Heart left ventricle (tissue), 16 donors: ENCODE measurements at regions not wholly inside any gene's neighbourhood (a gene's known extent, or its start where the extent isn't known, plus 50 kb on each side); places are given as distances from the start of the nearest gene placed in this dataset.

Experiments
- ATAC-seq, 4 donors: fragments of 200-7000 bp; cut with Tn5 transposase; one replicate each; pipeline ENCODE4 v1.9.1; 2020 to 2022; ENCODE audit warnings: moderate library complexity in 4 of 4, mild to moderate bottlenecking in 3 of 4, moderate number of reproducible peaks in 1 of 4
- DNase-seq, 5 donors: peaks; one replicate each; pipeline ENCODE4 v3.0.0-alpha.2; 2020
- H3K27ac ChIP-seq, 12 donors: fragments of 200-600 bp; sonication (generic) in 4 of 12; one replicate each; pipeline versions ENCODE4 v1.5.0 to v1.8.0; 2016 to 2022; ENCODE audit warnings: mild to moderate bottlenecking in 2 of 12
- H3K27me3 ChIP-seq, 9 donors: fragments of 200-600 bp; sonication (generic) in 2 of 9; one replicate each; pipeline versions ENCODE4 v1.5.1 to v1.8.0; 2016 to 2022; ENCODE audit warnings: mild to moderate bottlenecking in 3 of 9
- H3K36me3 ChIP-seq, 9 donors: fragments of 200-600 bp; sonication (generic) in 2 of 9; one replicate each; pipeline versions ENCODE4 v1.5.0 to v1.8.0; 2018 to 2022; ENCODE audit warnings: mild to moderate bottlenecking in 2 of 9
- H3K4me1 ChIP-seq, 12 donors: fragments of 200-600 bp; sonication (generic) in 4 of 12; one replicate each; pipeline versions ENCODE4 v1.5.0 to v1.8.0; 2016 to 2022; ENCODE audit warnings: mild to moderate bottlenecking in 3 of 12
- H3K4me3 ChIP-seq, 12 donors: fragments of 200-600 bp; sonication (generic) in 4 of 12; one replicate each; pipeline versions ENCODE4 v1.5.0 to v1.8.0; 2017 to 2022; ENCODE audit warnings: mild to moderate bottlenecking in 9 of 12, moderate library complexity in 4 of 12
- H3K9me3 ChIP-seq, 12 donors: fragments of 200-600 bp; sonication (generic) in 4 of 12; one replicate each; pipeline versions ENCODE4 v1.5.0 to v1.8.0; 2016 to 2022; ENCODE audit warnings: mild to moderate bottlenecking in 1 of 12
- POLR2A ChIP-seq, 2 donors: fragments of 450-650 bp; IDR thresholded peaks; one replicate each; pipeline ENCODE4 v1.6.1; 2017; ENCODE audit warnings: antibody characterized with exemption in 2 of 2, mild to moderate bottlenecking in 2 of 2, moderate library complexity in 2 of 2
- WGBS, 4 donors: extraction: QIAGEN DNeasy Blood & Tissue Kit in 2 of 4; methylation state at CpG; one replicate each; pipeline versions ENCODE4 v1.1.5 to v1.1.7; 2013 to 2018; 5-methylcytosine and 5-hydroxymethylcytosine counted together
- intact Hi-C, 10 donors: fragments of 100-400 bp; cut with DNase I; formaldehyde crosslinking; loops; one replicate each; pipeline versions ENCODE4 v1.11.1 to v1.14.2; 2022
- TF ChIP-seq, protein P1 (sequence below), 12 donors: fragments of 200-600 bp; sonication (generic) in 4 of 12; IDR thresholded peaks; one replicate each; pipeline versions ENCODE4 v1.5.0 to v1.8.0; 2018 to 2022; ENCODE audit warnings: antibody characterized with exemption in 12 of 12, mild to moderate bottlenecking in 5 of 12
- donor health status: ischemic (EF 13 %, LVEDD 7.1; RV severe dilation, severe dysfunction).
- donor health status: healthy with polysubstance abuse.
- donor health status: DM: no; HTN: yes; CAD: no.
- donor health status: DM: no; HTN: no; CAD: no.
- donor health status: ischemic (EF 25% LVEDD 6.9; RV normal size, moderate dysfunction).
- donor health status: ischemic (EF 25% LVEDD 5.7; RV mildly dilated, moderate dysfunction).
- donor health status: healthy.
- donor health status: DM: yes; HTN: yes; CAD: no.
- donor health status: ischemic (EF 35%, LVEDD 5.7; RV mildly dilated, moderate dysfunction).
- donor health status: nonischemic (EF 11% LVEDD 7.7; RV severe dilation, severe dysfunction).
- donor health status: DM: yes; HTN: yes; CAD: no.
- donor health status: PGD.
- donor health status: ischemic (EF 29% LVEDD 5.4; RV normal size, mild dysfunction).
- donor health status: nonischemic (EF 23%, LVEDD 6.1; RV moderate dilation, normal function).

DNA sequence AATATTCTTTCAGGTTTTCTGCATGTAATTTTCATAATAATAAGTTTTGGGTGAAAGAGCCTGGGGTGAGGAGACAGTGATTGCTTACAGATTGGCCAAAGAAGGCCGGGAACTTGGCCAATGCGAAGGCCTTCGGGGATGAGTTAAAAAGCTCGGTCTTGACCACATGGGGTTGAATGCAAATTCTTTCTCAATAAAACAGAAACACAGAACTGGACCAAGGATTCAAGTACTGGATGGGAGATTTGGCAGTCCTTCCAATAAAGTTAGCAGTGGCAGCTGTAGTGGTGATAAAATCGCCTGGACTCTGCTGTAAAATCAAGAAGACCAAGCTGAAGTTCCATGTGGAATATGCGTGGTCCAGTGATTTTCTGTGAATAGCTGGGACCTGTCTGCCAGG is 282.2 kb upstream of the KLF3 start:
- WGBS, 4 donors = 60 to 87% (median 74%) methylated on average over 6 of the region's 6 CpGs
- Histone ChIP-seq H3K4me3 (no peak overlapping the region), H3K4me1 (peaks cover 0 to 25% (median 9%) of the 10 kb centered on the region in 12 donors), H3K27me3 (no peaks in the 10 kb centered on the region), H3K27ac (no peak overlapping the region), H3K9me3 (no peaks in the 10 kb centered on the region), H3K36me3 (no peaks in the 10 kb centered on the region)
- intact Hi-C loops = loop anchor here in 1 of 10 donors (10.0 kb wide), 1 partner anchor 283 kb away; the partner anchor contains the start of gene KLF3
- TF ChIP-seq, protein P1, sequence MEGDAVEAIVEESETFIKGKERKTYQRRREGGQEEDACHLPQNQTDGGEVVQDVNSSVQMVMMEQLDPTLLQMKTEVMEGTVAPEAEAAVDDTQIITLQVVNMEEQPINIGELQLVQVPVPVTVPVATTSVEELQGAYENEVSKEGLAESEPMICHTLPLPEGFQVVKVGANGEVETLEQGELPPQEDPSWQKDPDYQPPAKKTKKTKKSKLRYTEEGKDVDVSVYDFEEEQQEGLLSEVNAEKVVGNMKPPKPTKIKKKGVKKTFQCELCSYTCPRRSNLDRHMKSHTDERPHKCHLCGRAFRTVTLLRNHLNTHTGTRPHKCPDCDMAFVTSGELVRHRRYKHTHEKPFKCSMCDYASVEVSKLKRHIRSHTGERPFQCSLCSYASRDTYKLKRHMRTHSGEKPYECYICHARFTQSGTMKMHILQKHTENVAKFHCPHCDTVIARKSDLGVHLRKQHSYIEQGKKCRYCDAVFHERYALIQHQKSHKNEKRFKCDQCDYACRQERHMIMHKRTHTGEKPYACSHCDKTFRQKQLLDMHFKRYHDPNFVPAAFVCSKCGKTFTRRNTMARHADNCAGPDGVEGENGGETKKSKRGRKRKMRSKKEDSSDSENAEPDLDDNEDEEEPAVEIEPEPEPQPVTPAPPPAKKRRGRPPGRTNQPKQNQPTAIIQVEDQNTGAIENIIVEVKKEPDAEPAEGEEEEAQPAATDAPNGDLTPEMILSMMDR (IDR thresholded peaks at IDR 0.05) = no peak
- TF ChIP-seq POLR2A (IDR thresholded peaks at IDR 0.05) = no peak
- DNase-seq (peak in 3 of 5 donors; percentile 16 to 58 (median 30)), ATAC-seq (peak in 3 of 4 donors; percentile 45 to 69 (median 62))

DNA sequence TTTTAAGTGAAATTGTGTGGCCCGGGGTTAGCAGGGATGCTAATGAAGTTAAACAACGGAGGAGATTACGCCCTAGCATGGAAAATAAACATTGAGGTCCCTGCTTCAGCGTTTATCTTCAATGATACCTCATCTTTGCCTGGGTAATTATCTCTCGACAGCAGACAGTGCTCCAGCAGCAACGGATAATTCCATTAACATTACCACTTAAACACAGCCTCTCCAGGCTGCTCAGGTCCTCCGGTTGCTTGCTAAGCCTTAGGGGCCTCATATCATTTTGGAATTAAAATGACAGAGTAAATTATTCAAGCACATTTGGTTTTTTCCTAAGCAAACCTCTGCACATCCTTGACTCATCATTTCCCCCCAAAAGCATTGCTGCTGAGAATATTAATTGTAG is 281.5 kb upstream of the KLF3 start:
- Histone ChIP-seq H3K9me3 (no peaks in the 10 kb centered on the region), H3K27me3 (no peaks in the 10 kb centered on the region), H3K36me3 (no peaks in the 10 kb centered on the region), H3K27ac (no peak overlapping the region), H3K4me3 (no peak overlapping the region), H3K4me1 (peaks cover 0 to 32% (median 14%) of the 10 kb centered on the region in 12 donors)
- TF ChIP-seq, protein P1 (IDR thresholded peaks at IDR 0.05) = no peak
- no peak for TF ChIP-seq POLR2A (IDR thresholded peaks at IDR 0.05)
- WGBS, 4 donors = 60 to 65% (median 64%) methylated on average over 7 of the region's 7 CpGs
- no peak for ATAC-seq
- no peak for DNase-seq
- intact Hi-C loops = loop anchor here in 1 of 10 donors (10.0 kb wide), 1 partner anchor 282 kb away; the partner anchor contains the start of gene KLF3

DNA sequence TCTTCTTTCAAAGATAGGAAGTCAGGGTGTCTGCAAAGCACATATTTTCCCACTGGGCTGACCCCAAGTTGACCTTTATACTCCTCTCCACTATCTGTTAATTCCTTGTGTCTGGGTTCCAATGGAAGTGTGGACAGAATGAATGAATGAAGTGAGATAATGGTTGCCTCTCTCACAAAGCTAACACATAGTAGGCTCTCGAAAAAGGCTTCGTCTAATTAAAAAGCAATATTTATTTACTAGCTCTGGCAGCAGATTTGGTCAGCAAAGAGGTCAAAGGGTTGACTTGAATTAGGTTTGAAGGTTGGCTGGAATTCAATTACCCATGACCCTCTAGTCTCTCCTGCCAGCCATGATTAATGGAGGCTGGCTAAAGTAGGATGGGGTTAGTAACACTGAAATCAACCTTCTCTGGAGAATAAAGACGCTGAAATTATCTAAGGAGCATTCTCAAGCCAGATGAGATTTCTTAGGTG is 280.3 kb upstream of the KLF3 start:
- H3K9me3 ChIP-seq = no peaks in the 10 kb centered on the region
- ATAC-seq (no peak), DNase-seq (no peak)
- no peaks in the 10 kb centered on the region for H3K27me3 ChIP-seq
- no peak overlapping the region for H3K4me3 ChIP-seq
- TF ChIP-seq, protein P1 (IDR thresholded peaks at IDR 0.05) = no peak
- intact Hi-C loops = loop anchor here in 1 of 10 donors (10.0 kb wide), 1 partner anchor 281 kb away; the partner anchor contains the start of gene KLF3
- no peak overlapping the region for H3K27ac ChIP-seq
- WGBS, 4 donors = 32 to 78% (median 65%) methylated on average over 3 of the region's 3 CpGs
- H3K36me3 ChIP-seq = no peaks in the 10 kb centered on the region
- H3K4me1 ChIP-seq = peaks cover 0 to 39% (median 19%) of the 10 kb centered on the region in 12 donors

DNA sequence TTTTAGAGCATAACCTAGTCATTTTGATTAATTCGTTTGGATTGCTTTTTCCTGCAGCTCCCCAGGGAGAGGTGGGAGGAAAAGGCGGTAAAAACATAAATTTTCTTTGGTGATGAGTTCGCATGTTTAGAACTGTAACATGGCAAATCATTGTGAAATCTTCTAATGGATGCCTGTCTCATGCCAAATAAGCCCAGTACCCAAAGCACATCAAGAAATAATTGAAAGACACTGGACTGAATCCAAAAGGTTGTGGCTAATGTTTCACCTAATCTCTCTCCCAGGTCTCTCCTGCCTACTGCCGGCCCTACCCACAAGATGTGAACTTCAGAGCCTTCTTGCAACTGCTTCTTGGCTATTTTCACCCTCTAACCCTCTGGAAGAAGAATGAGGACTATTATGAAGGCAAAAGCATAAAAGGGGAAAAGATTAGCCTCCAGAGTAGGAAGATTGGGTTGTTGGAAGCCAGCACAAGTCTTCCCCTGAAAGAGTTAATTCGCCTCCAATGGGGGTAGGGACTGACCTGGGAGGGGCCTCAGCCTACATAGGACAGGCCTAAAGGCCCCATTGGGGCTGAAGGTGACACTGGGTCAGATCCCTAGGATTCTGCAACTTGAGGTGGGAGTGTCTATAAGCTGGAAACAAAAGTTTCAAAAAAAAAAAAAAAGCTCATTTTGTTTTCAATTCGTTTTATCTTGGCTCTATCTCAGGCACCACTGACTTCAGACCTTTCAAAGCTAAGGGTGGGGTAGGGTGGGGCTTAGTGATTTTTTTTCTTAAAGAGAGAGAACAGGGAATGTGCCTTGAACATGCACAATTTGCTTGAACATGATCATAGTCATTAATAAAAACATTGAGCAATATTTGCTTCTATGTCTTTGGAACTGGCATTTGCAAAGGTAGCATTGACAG is 278.6 kb upstream of the KLF3 start:
- ATAC-seq (peak in 1 of 4 donors; percentile 4), DNase-seq (no peak)
- Histone ChIP-seq H3K4me1 (peaks cover 0 to 39% (median 19%) of the 10 kb centered on the region in 12 donors), H3K27me3 (no peaks in the 10 kb centered on the region), H3K36me3 (no peaks in the 10 kb centered on the region), H3K4me3 (no peak overlapping the region), H3K27ac (no peak overlapping the region), H3K9me3 (peaks cover 0 to 5% (median 0%) of the 10 kb centered on the region in 12 donors)
- TF ChIP-seq, protein P1 (IDR thresholded peaks at IDR 0.05) = no peak
- TF ChIP-seq POLR2A (IDR thresholded peaks at IDR 0.05) = no peak
- intact Hi-C loops = loop anchor here in 2 of 10 donors (5.0 to 10.0 kb wide), 2 partner anchors 277 to 279 kb away; partner anchors contain the start of gene KLF3 (in 2 of the 2)
- WGBS, 4 donors = 65 to 74% (median 68%) methylated on average over 6 of the region's 6 CpGs
